CD8-positive, alpha-beta memory T cell (primary cell): ENCODE measurements at regions not wholly inside any gene's neighbourhood (a gene's known extent, or its start where the extent isn't known, plus 50 kb on each side); places are given as distances from the start of the nearest gene placed in this dataset.

ENCODE experiments used
- CTCF ChIA-PET: fragments of 350-600 bp; sonication (Branson Sonifier 250); formaldehyde crosslinking; loops from one replicate; lab custom pipeline; 2021; ENCODE audit warnings: antibody characterized with exemption; lab: Charles Lee
- POLR2A ChIA-PET: fragments of 350-600 bp; sonication (Branson Sonifier 250); formaldehyde crosslinking; loops from one replicate; lab custom pipeline; 2021; ENCODE audit warnings: antibody characterized with exemption; lab: Charles Lee
- DNase-seq, 5 donors: peaks; one replicate each; pipeline versions ENCODE4 v3.0.0 to v3.0.0-alpha.2; 2020 to 2022; ENCODE audit warnings: mixed read lengths in 1 of 5
- H3K27ac ChIP-seq: one replicate; pipeline ENCODE4 v1.7.0; 2013; ENCODE audit warnings: low read depth, mild to moderate bottlenecking, low read length, moderate library complexity
- H3K27me3 ChIP-seq: 2 replicates; pipeline ENCODE4 v1.7.0; 2013; ENCODE audit warnings: low read length, mild to moderate bottlenecking; ENCODE audit not compliant: insufficient read depth, poor library complexity, severe bottlenecking
- H3K36me3 ChIP-seq: 2 replicates; pipeline ENCODE4 v1.7.0; 2013; ENCODE audit warnings: mild to moderate bottlenecking, low read length, moderate library complexity; ENCODE audit not compliant: insufficient read depth
- H3K4me1 ChIP-seq: 2 replicates; pipeline ENCODE4 v1.7.0; 2013; ENCODE audit warnings: mild to moderate bottlenecking, low read length, moderate library complexity; ENCODE audit not compliant: insufficient read depth
- H3K4me3 ChIP-seq: 2 replicates; pipeline ENCODE4 v1.7.0; 2013; ENCODE audit warnings: mild to moderate bottlenecking, low read length
- H3K9me3 ChIP-seq: 2 replicates; pipeline ENCODE4 v1.7.0; 2013; ENCODE audit warnings: mild to moderate bottlenecking, low read length
- H3K27ac Mint-ChIP-seq, 8 donors: one replicate each; pipeline ENCODE4 v1.8.0; 2020 to 2021; ENCODE audit warnings: mixed read lengths in 8 of 8, mild to moderate bottlenecking in 6 of 8, inconsistent platforms in 3 of 8, moderate library complexity in 3 of 8
- H3K27me3 Mint-ChIP-seq, 2 donors: one replicate each; pipeline ENCODE4 v1.8.0; 2020 to 2021; ENCODE audit warnings: mixed read lengths in 2 of 2, mild to moderate bottlenecking in 1 of 2, moderate library complexity in 1 of 2
- H3K36me3 Mint-ChIP-seq, 3 donors: one replicate each; pipeline ENCODE4 v1.8.0; 2020 to 2021; ENCODE audit warnings: mixed read lengths in 3 of 3, inconsistent platforms in 1 of 3, mild to moderate bottlenecking in 1 of 3
- H3K4me1 Mint-ChIP-seq, 3 donors: one replicate each; pipeline ENCODE4 v1.8.0; 2020 to 2021; ENCODE audit warnings: mixed read lengths in 3 of 3, inconsistent platforms in 1 of 3, mild to moderate bottlenecking in 1 of 3
- H3K4me3 Mint-ChIP-seq, 7 donors: one replicate each; pipeline ENCODE4 v1.8.0; 2020 to 2021; ENCODE audit warnings: mixed read lengths in 7 of 7, mild to moderate bottlenecking in 6 of 7, moderate library complexity in 4 of 7, inconsistent platforms in 2 of 7
- H3K9me3 Mint-ChIP-seq, 5 donors: one replicate each; pipeline ENCODE4 v1.8.0; 2020 to 2022; ENCODE audit warnings: mixed read lengths in 5 of 5, mild to moderate bottlenecking in 3 of 5, moderate library complexity in 2 of 5, inconsistent platforms in 1 of 5

GRCh38 chr2:164151522-164151921 is 415.7 kb upstream of the FIGN start:
- ChIA-PET POLR2A (no interaction called here), CTCF (interaction anchor here (1.3 kb wide), 1 partner anchor 10 kb away, joined by 3 read pairs; no protein-coding TSS in a partner anchor)
- H3K36me3 Mint-ChIP-seq, result no peaks in the 10 kb centered on the region
- peaks cover 0 to 21% (median 4%) of the 10 kb centered on the region in 5 donors for H3K9me3 Mint-ChIP-seq
- H3K4me3 Mint-ChIP-seq, result no peak overlapping the region
- no peak overlapping the region for H3K27ac Mint-ChIP-seq
- H3K36me3 ChIP-seq, result no peaks in the 10 kb centered on the region
- H3K27ac ChIP-seq, result no peak overlapping the region
- no peaks in the 10 kb centered on the region for H3K4me1 ChIP-seq
- H3K27me3 Mint-ChIP-seq, result no peaks in the 10 kb centered on the region
- DNase-seq, result no peak
- H3K4me3 ChIP-seq, result no peak overlapping the region
- no peaks in the 10 kb centered on the region for H3K27me3 ChIP-seq
- H3K9me3 ChIP-seq, result no peaks in the 10 kb centered on the region
- H3K4me1 Mint-ChIP-seq, result no peaks in the 10 kb centered on the region

- H3K9me3 Mint-ChIP-seq, result peaks cover 0 to 17% (median 4%) of the 10 kb centered on the region in 5 donors
- no peak overlapping the region for H3K4me3 Mint-ChIP-seq
- Histone ChIP-seq H3K36me3 (no peaks in the 10 kb centered on the region), H3K27me3 (no peaks in the 10 kb centered on the region), H3K4me3 (no peak overlapping the region), H3K4me1 (no peaks in the 10 kb centered on the region), H3K27ac (no peak overlapping the region), H3K9me3 (no peaks in the 10 kb centered on the region)
- H3K36me3 Mint-ChIP-seq, result no peaks in the 10 kb centered on the region
- no peaks in the 10 kb centered on the region for H3K4me1 Mint-ChIP-seq
- no peak for DNase-seq
- no peaks in the 10 kb centered on the region for H3K27me3 Mint-ChIP-seq
- CTCF ChIA-PET, result no interaction called here
- no peak overlapping the region for H3K27ac Mint-ChIP-seq
- POLR2A ChIA-PET, result no interaction called here
Measured at GRCh38 chr2:164150604-164151003, 414.8 kb upstream of the FIGN start.

GRCh38 chr2:164146441-164146840 is 410.6 kb upstream of the FIGN start:
- Histone ChIP-seq H3K9me3 (no peaks in the 10 kb centered on the region), H3K36me3 (no peaks in the 10 kb centered on the region), H3K27ac (no peak overlapping the region), H3K27me3 (no peaks in the 10 kb centered on the region), H3K4me3 (no peak overlapping the region), H3K4me1 (no peaks in the 10 kb centered on the region)
- ChIA-PET POLR2A (no interaction called here), CTCF (no interaction called here)
- DNase-seq, result no peak
- Mint-ChIP-seq H3K36me3 (no peaks in the 10 kb centered on the region), H3K27ac (no peak overlapping the region), H3K4me1 (no peaks in the 10 kb centered on the region), H3K9me3 (peaks cover 0 to 14% (median 2%) of the 10 kb centered on the region in 5 donors), H3K27me3 (no peaks in the 10 kb centered on the region), H3K4me3 (no peak overlapping the region)

- CTCF ChIA-PET, result no interaction called here
- H3K27me3 Mint-ChIP-seq, result no peaks in the 10 kb centered on the region
- no peak overlapping the region for H3K4me3 ChIP-seq
- H3K4me1 ChIP-seq, result no peaks in the 10 kb centered on the region
- no peak overlapping the region for H3K27ac Mint-ChIP-seq
- no peaks in the 10 kb centered on the region for H3K36me3 Mint-ChIP-seq
- H3K4me1 Mint-ChIP-seq, result no peaks in the 10 kb centered on the region
- no peak overlapping the region for H3K4me3 Mint-ChIP-seq
- no peaks in the 10 kb centered on the region for H3K27me3 ChIP-seq
- DNase-seq, result no peak
- H3K9me3 ChIP-seq, result no peaks in the 10 kb centered on the region
- POLR2A ChIA-PET, result no interaction called here
- peaks cover 0 to 14% (median 2%) of the 10 kb centered on the region in 5 donors for H3K9me3 Mint-ChIP-seq
- H3K27ac ChIP-seq, result no peak overlapping the region
- H3K36me3 ChIP-seq, result no peaks in the 10 kb centered on the region
Measured at GRCh38 chr2:164145093-164145987, 409.5 kb upstream of the FIGN start.

- no peaks in the 10 kb centered on the region for H3K4me1 ChIP-seq
- no peak for DNase-seq
- Mint-ChIP-seq H3K4me1 (no peaks in the 10 kb centered on the region), H3K27me3 (no peaks in the 10 kb centered on the region), H3K27ac (no peak overlapping the region), H3K36me3 (no peaks in the 10 kb centered on the region), H3K9me3 (peaks cover 0 to 10% (median 2%) of the 10 kb centered on the region in 5 donors), H3K4me3 (no peak overlapping the region)
- no peak overlapping the region for H3K27ac ChIP-seq
- ChIA-PET POLR2A (no interaction called here), CTCF (no interaction called here)
- no peaks in the 10 kb centered on the region for H3K36me3 ChIP-seq
- H3K4me3 ChIP-seq, result no peak overlapping the region
- no peaks in the 10 kb centered on the region for H3K9me3 ChIP-seq
- H3K27me3 ChIP-seq, result no peaks in the 10 kb centered on the region
Measured at GRCh38 chr2:164143183-164143930, 407.5 kb upstream of the FIGN start.

- Mint-ChIP-seq H3K27me3 (no peaks in the 10 kb centered on the region), H3K36me3 (no peaks in the 10 kb centered on the region), H3K4me1 (no peaks in the 10 kb centered on the region), H3K4me3 (no peak overlapping the region), H3K27ac (no peak overlapping the region), H3K9me3 (peaks cover 0 to 10% (median 3%) of the 10 kb centered on the region in 5 donors)
- CTCF ChIA-PET, result no interaction called here
- Histone ChIP-seq H3K4me3 (no peak overlapping the region), H3K4me1 (no peaks in the 10 kb centered on the region), H3K27me3 (no peaks in the 10 kb centered on the region), H3K27ac (no peak overlapping the region), H3K9me3 (no peaks in the 10 kb centered on the region), H3K36me3 (no peaks in the 10 kb centered on the region)
- DNase-seq, result no peak
- POLR2A ChIA-PET, result no interaction called here
Measured at GRCh38 chr2:164142755-164143154, 406.9 kb upstream of the FIGN start.

GRCh38 chr2:164141271-164141670 is 405.5 kb upstream of the FIGN start:
- Mint-ChIP-seq H3K9me3 (peaks cover 2 to 12% (median 3%) of the 10 kb centered on the region in 5 donors), H3K4me1 (no peaks in the 10 kb centered on the region), H3K27ac (no peak overlapping the region), H3K27me3 (no peaks in the 10 kb centered on the region), H3K36me3 (peaks cover 0 to under 1% (median 0%) of the 10 kb centered on the region in 3 donors), H3K4me3 (no peak overlapping the region)
- H3K4me3 ChIP-seq, result no peak overlapping the region
- POLR2A ChIA-PET, result no interaction called here
- DNase-seq, result no peak
- no peaks in the 10 kb centered on the region for H3K27me3 ChIP-seq
- CTCF ChIA-PET, result interaction anchor here (1.1 kb wide), 1 partner anchor 11 kb away, joined by 3 read pairs; no protein-coding TSS in a partner anchor
- H3K4me1 ChIP-seq, result no peaks in the 10 kb centered on the region
- H3K36me3 ChIP-seq, result no peaks in the 10 kb centered on the region
- H3K9me3 ChIP-seq, result no peaks in the 10 kb centered on the region
- no peak overlapping the region for H3K27ac ChIP-seq

GRCh38 chr2:164138750-164139149 is 402.9 kb upstream of the FIGN start:
- H3K27ac Mint-ChIP-seq, result no peak overlapping the region
- DNase-seq, result no peak
- H3K4me1 ChIP-seq, result no peaks in the 10 kb centered on the region
- POLR2A ChIA-PET, result no interaction called here
- H3K9me3 Mint-ChIP-seq, result peaks cover 0 to 14% (median 9%) of the 10 kb centered on the region in 5 donors
- H3K9me3 ChIP-seq, result no peaks in the 10 kb centered on the region
- peaks cover 0 to 1% (median 0%) of the 10 kb centered on the region in 3 donors for H3K36me3 Mint-ChIP-seq
- CTCF ChIA-PET, result no interaction called here
- H3K27ac ChIP-seq, result no peak overlapping the region
- no peaks in the 10 kb centered on the region for H3K36me3 ChIP-seq
- H3K27me3 Mint-ChIP-seq, result no peaks in the 10 kb centered on the region
- H3K4me3 Mint-ChIP-seq, result no peak overlapping the region
- H3K27me3 ChIP-seq, result no peaks in the 10 kb centered on the region
- H3K4me1 Mint-ChIP-seq, result no peaks in the 10 kb centered on the region
- H3K4me3 ChIP-seq, result no peak overlapping the region
